NCI-H748 treated with DMSO at 0.1 percent for 48 hours (cell line): ENCODE measurements at regions not wholly inside any gene's neighbourhood (a gene's known extent, or its start where the extent isn't known, plus 50 kb on each side); places are given as distances from the start of the nearest gene placed in this dataset.
"Not testable (repeated sequence)": the region's sequence is repeated elsewhere in the genome, so short reads cannot be mapped to it uniquely, and the experiment has no call there.

Experiments
- DNase-seq: peaks from one replicate; lab custom pipeline; 2025; lab: John Stamatoyannopoulos, UW

- DNase-seq: no peak
These were observed 558.7 kb upstream of the EYS start for GRCh38 chr6:66265737-66266136.

- no peak for DNase-seq
These were observed 557.4 kb upstream of the EYS start for GRCh38 chr6:66264376-66264775.

GRCh38 chr6:66258731-66259487 is 551.9 kb upstream of the EYS start:
- not testable (repeated sequence) for DNase-seq

- DNase-seq: no peak
These were observed 538.2 kb upstream of the EYS start for GRCh38 chr6:66245231-66245630.

- DNase-seq: no peak
These were observed 531.8 kb upstream of the EYS start for GRCh38 chr6:66238851-66239250.

GRCh38 chr6:66232890-66233289 is 525.9 kb upstream of the EYS start:
- no peak for DNase-seq

- no peak for DNase-seq
These were observed 523.6 kb upstream of the EYS start for GRCh38 chr6:66230591-66230990.

GRCh38 chr6:66226109-66226508 is 519.1 kb upstream of the EYS start:
- DNase-seq: peak; percentile 47

GRCh38 chr6:66210964-66211363 is 503.9 kb upstream of the EYS start:
- no peak for DNase-seq

- DNase-seq: no peak
These were observed 493.4 kb upstream of the EYS start for GRCh38 chr6:66200390-66200789.

GRCh38 chr6:66199171-66199570 is 492.1 kb upstream of the EYS start:
- no peak for DNase-seq

GRCh38 chr6:66198062-66198624 is 491.1 kb upstream of the EYS start:
- DNase-seq: no peak

GRCh38 chr6:66190858-66191257 is 483.8 kb upstream of the EYS start:
- peak; percentile 30 for DNase-seq

- DNase-seq: no peak
These were observed 482.9 kb upstream of the EYS start for GRCh38 chr6:66189915-66190314.

GRCh38 chr6:66186756-66187155 is 479.7 kb upstream of the EYS start:
- no peak for DNase-seq

GRCh38 chr6:66184091-66184490 is 477.1 kb upstream of the EYS start:
- DNase-seq: no peak

- DNase-seq: no peak
These were observed 472.3 kb upstream of the EYS start for GRCh38 chr6:66179361-66179760.

- DNase-seq: no peak
These were observed 466.6 kb upstream of the EYS start for GRCh38 chr6:66173587-66173986.

- DNase-seq: not testable (repeated sequence)
These were observed 459.7 kb upstream of the EYS start for GRCh38 chr6:66166713-66167112.

GRCh38 chr6:66161546-66162108 is 454.6 kb upstream of the EYS start:
- no peak for DNase-seq

- no peak for DNase-seq
These were observed 452.9 kb upstream of the EYS start for GRCh38 chr6:66159937-66160336.

GRCh38 chr6:66153247-66153646 is 446.2 kb upstream of the EYS start:
- no peak for DNase-seq

- DNase-seq: no peak
These were observed 442.1 kb upstream of the EYS start for GRCh38 chr6:66149132-66149531.

- DNase-seq: no peak
These were observed 438.8 kb upstream of the EYS start for GRCh38 chr6:66145867-66146266.
